K562 (cell line): ENCODE measurements at regions not wholly inside any gene's neighbourhood (a gene's known extent, or its start where the extent isn't known, plus 50 kb on each side); places are given as distances from the start of the nearest gene placed in this dataset.

Source experiments
- BRCA1 ChIP-seq, 2 experiments: fragments of 450-650 bp in 1 of 2; sonication (generic) in 1 of 2; formaldehyde crosslinking in 1 of 2; IDR thresholded peaks; 2 replicates each; pipeline versions ENCODE4 v1.5.0 to v1.6.1; 2017 to 2020; ENCODE audit warnings: mild to moderate bottlenecking in 1 of 2, missing genetic modification reagents in 1 of 2
- CBFA2T3 ChIP-seq: fragments of 450-650 bp; IDR thresholded peaks from 2 replicates; pipeline ENCODE4 v1.6.1; 2017
- DNMT1 ChIP-seq: fragments of 450-650 bp; IDR thresholded peaks from 2 replicates; pipeline ENCODE4 v1.6.1; 2016; ENCODE audit warnings: antibody characterized with exemption, mild to moderate bottlenecking
- EP400 ChIP-seq: fragments of 450-650 bp; IDR thresholded peaks from 2 replicates; pipeline ENCODE4 v1.6.1; 2017; ENCODE audit warnings: antibody characterized with exemption, mild to moderate bottlenecking, moderate library complexity
- FOXA3 ChIP-seq, 2 experiments: fragments of 450-650 bp in 1 of 2; sonication (generic) in 1 of 2; formaldehyde crosslinking; IDR thresholded peaks in 1 of 2; conservative IDR thresholded peaks in 1 of 2; 2 replicates each; pipeline versions ENCODE4 v1.4.0 to v1.8.0; 2020 to 2022; ENCODE audit warnings: mild to moderate bottlenecking in 2 of 2, missing genetic modification reagents in 1 of 2
- FOXP4 ChIP-seq: sonication (generic); formaldehyde crosslinking; IDR thresholded peaks from 2 replicates; pipeline ENCODE4 v1.8.0; 2022; ENCODE audit warnings: mild to moderate bottlenecking, missing genetic modification reagents, borderline replicate concordance
- GATAD2B ChIP-seq: fragments of 450-650 bp; IDR thresholded peaks from 2 replicates; pipeline ENCODE4 v1.6.1; 2017; ENCODE audit warnings: mild to moderate bottlenecking, borderline replicate concordance
- HDAC6 ChIP-seq: IDR thresholded peaks from 2 replicates; pipeline ENCODE4 v1.6.1; 2012; ENCODE audit warnings: low read depth, mild to moderate bottlenecking, control low read depth, inconsistent platforms, low read length, moderate library complexity
- MAFG ChIP-seq: fragments of 450-650 bp; conservative IDR thresholded peaks from 2 replicates; pipeline ENCODE4 v1.6.1; 2016; ENCODE audit warnings: missing genetic modification characterization, missing compliant biosample characterization
- PHB ChIP-seq: fragments of 250-450 bp; sonication (Bioruptor Pico); IDR thresholded peaks from 2 replicates; pipeline ENCODE4 v1.5.0; 2021
- SMARCA5 ChIP-seq: fragments of 450-650 bp; IDR thresholded peaks from 2 replicates; pipeline ENCODE4 v1.6.1; 2016
- STAT5A ChIP-seq: IDR thresholded peaks from 2 replicates; pipeline ENCODE4 v1.6.1; 2012; ENCODE audit warnings: low read length, inconsistent platforms, borderline replicate concordance
- TEAD4 ChIP-seq, 2 experiments: sonication (generic) in 1 of 2; formaldehyde crosslinking in 1 of 2; IDR thresholded peaks; 2 replicates each; pipeline versions ENCODE4 v1.6.1 to v1.8.0; 2012 to 2022; ENCODE audit warnings: borderline replicate concordance in 1 of 2, inconsistent platforms in 1 of 2, low read length in 1 of 2, mild to moderate bottlenecking in 1 of 2, missing genetic modification reagents in 1 of 2
- THAP7 ChIP-seq: fragments of 250-450 bp; sonication (Bioruptor Pico); IDR thresholded peaks from 2 replicates; pipeline ENCODE4 v1.5.0; 2021
- YBX1 ChIP-seq: fragments of 450-650 bp; IDR thresholded peaks from 2 replicates; pipeline ENCODE4 v1.7.1; 2016; ENCODE audit warnings: mild to moderate bottlenecking
- ZEB2 ChIP-seq: fragments of 450-650 bp; IDR thresholded peaks from 2 replicates; pipeline ENCODE4 v1.6.1; 2016
- ZNF232 ChIP-seq: sonication (generic); formaldehyde crosslinking; IDR thresholded peaks from 2 replicates; pipeline ENCODE4 v1.8.0; 2022; ENCODE audit warnings: mild to moderate bottlenecking, missing genetic modification reagents
- ZNF239 ChIP-seq: fragments of 250-450 bp; sonication (Bioruptor Pico); IDR thresholded peaks from 2 replicates; pipeline ENCODE4 v1.4.0; 2020; ENCODE audit warnings: mild to moderate bottlenecking
- ZSCAN32 ChIP-seq: fragments of 450-650 bp; formaldehyde crosslinking; IDR thresholded peaks from 2 replicates; pipeline ENCODE4 v1.4.0; 2020; ENCODE audit warnings: mild to moderate bottlenecking, moderate library complexity
- ZZZ3 ChIP-seq: fragments of 450-650 bp; IDR thresholded peaks from 2 replicates; pipeline ENCODE4 v1.6.1; 2016; ENCODE audit warnings: antibody characterized with exemption, mild to moderate bottlenecking, moderate library complexity

GRCh38 chr16:85402910-85403692 is 210.0 kb upstream of the GSE1 start (continued):
- no peak for TF ChIP-seq THAP7 (CRISPR knock-in tag)
- TF ChIP-seq DNMT1, result no peak
- TF ChIP-seq ZEB2, result peak; percentile 83; the same call in 1 of the 2 replicates
- peak; percentile 90 for TF ChIP-seq TEAD4 (IDR thresholded peaks at IDR 0.05; ENCODE audit: low read length)
- TF ChIP-seq TEAD4 (CRISPR knock-in tag; IDR thresholded peaks at IDR 0.05; ENCODE audit: borderline replicate concordance), result no peak
- peak; percentile 94 for TF ChIP-seq CBFA2T3
- no peak for TF ChIP-seq BRCA1 (IDR thresholded peaks at IDR 0.05)
- TF ChIP-seq BRCA1 (CRISPR knock-in tag; IDR thresholded peaks at IDR 0.05), result no peak
- no peak for TF ChIP-seq FOXP4 (CRISPR knock-in tag)
- no peak for TF ChIP-seq MAFG (tag)
- TF ChIP-seq ZZZ3, result no peak
- no peak for TF ChIP-seq PHB (CRISPR knock-in tag)
- TF ChIP-seq SMARCA5, result peak; percentile 76
- no peak for TF ChIP-seq HDAC6
- TF ChIP-seq YBX1, result no peak
- TF ChIP-seq ZSCAN32 (CRISPR knock-in tag), result no peak
- peak; percentile 73 for TF ChIP-seq EP400
- peak; percentile 96 for TF ChIP-seq GATAD2B
- peak; percentile 34; the same call in 1 of the 2 replicates for TF ChIP-seq ZNF239
- TF ChIP-seq FOXA3 (CRISPR knock-in tag; conservative IDR thresholded peaks at IDR 0.05 in 1 of 2, IDR thresholded peaks at IDR 0.05 in 1 of 2), result no peak
- no peak for TF ChIP-seq ZNF232 (CRISPR knock-in tag)
- TF ChIP-seq STAT5A, result peak; percentile 73
